Skeletal muscle satellite cell (primary cell): ENCODE measurements at regions not wholly inside any gene's neighbourhood (a gene's known extent, or its start where the extent isn't known, plus 50 kb on each side); places are given as distances from the start of the nearest gene placed in this dataset.

Source experiments
- H3K27me3 ChIP-seq: 2 replicates; pipeline ENCODE4 v1.7.0; 2013; ENCODE audit warnings: low read length; ENCODE audit not compliant: control insufficient read depth, insufficient read depth
- H3K36me3 ChIP-seq: 2 replicates; pipeline ENCODE4 v1.7.0; 2013; ENCODE audit warnings: mild to moderate bottlenecking, control low read depth, low read length; ENCODE audit not compliant: insufficient read depth
- H3K4me1 ChIP-seq: 2 replicates; pipeline ENCODE4 v1.7.0; 2013; ENCODE audit warnings: low read length; ENCODE audit not compliant: control insufficient read depth, insufficient read depth
- H3K4me2 ChIP-seq: 2 replicates; pipeline ENCODE4 v1.7.0; 2013; ENCODE audit warnings: mild to moderate bottlenecking, low read length
- H3K4me3 ChIP-seq: 2 replicates; pipeline ENCODE4 v1.7.0; 2013; ENCODE audit warnings: low read length
- H3K9ac ChIP-seq: 2 replicates; pipeline ENCODE4 v1.7.0; 2013; ENCODE audit warnings: mild to moderate bottlenecking, low read depth, low read length, moderate library complexity
- H3K9me3 ChIP-seq: replicated peaks from 2 replicates; pipeline ENCODE4 v1.7.0; 2013; ENCODE audit warnings: mild to moderate bottlenecking, control low read depth, low read length

- Histone ChIP-seq H3K9ac (no peak overlapping the region), H3K4me2 (no peak overlapping the region), H3K9me3 (no peaks in the 10 kb centered on the region), H3K4me3 (no peak overlapping the region), H3K36me3 (no peaks in the 10 kb centered on the region), H3K4me1 (no peaks in the 10 kb centered on the region), H3K27me3 (no peaks in the 10 kb centered on the region)
These were observed 150.8 kb upstream of the FOXF1 start for GRCh38 chr16:86359571-86359970.

DNA sequence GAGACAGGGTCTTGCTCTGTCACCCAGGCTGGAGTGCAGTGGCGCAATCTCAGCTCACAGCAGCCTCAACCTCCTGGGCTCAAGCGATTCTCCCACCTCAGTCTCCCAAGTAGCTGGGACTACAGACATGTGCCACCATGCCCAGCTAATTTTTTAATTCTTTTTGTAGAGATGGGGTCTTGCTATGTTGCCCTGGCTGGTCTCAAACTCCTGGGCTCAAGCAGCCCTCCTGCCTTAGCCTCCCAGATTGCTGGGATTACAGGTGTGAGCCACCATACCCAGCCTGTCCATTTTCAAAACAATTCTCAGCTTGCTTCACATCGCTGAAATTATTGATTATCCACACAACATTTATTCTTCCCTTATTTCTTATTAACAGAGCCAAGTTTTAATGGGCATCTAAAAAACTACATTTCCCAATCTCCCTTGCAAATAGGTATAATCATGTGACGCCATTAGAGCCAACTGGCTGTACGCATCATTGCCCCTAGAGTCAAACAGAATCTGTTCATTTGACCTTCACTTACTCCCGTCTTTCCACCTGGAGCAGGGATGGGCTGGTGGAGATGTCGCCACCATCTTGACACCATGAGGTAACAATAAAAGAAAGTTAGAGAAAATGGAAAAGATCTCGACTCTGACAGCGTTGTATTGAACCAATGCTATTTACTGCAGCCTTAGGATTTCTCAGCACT is 148.0 kb upstream of the FOXF1 start:
- Histone ChIP-seq H3K9ac (no peak overlapping the region), H3K36me3 (no peaks in the 10 kb centered on the region), H3K27me3 (peaks cover 5% of the 10 kb centered on the region), H3K9me3 (no peaks in the 10 kb centered on the region), H3K4me1 (no peaks in the 10 kb centered on the region), H3K4me2 (no peak overlapping the region), H3K4me3 (no peak overlapping the region)

- no peak overlapping the region for H3K4me3 ChIP-seq
- H3K9ac ChIP-seq: no peak overlapping the region
- H3K27me3 ChIP-seq: peaks cover 11% of the 10 kb centered on the region
These were observed 147.3 kb upstream of the FOXF1 start for GRCh38 chr16:86363057-86363490.

DNA sequence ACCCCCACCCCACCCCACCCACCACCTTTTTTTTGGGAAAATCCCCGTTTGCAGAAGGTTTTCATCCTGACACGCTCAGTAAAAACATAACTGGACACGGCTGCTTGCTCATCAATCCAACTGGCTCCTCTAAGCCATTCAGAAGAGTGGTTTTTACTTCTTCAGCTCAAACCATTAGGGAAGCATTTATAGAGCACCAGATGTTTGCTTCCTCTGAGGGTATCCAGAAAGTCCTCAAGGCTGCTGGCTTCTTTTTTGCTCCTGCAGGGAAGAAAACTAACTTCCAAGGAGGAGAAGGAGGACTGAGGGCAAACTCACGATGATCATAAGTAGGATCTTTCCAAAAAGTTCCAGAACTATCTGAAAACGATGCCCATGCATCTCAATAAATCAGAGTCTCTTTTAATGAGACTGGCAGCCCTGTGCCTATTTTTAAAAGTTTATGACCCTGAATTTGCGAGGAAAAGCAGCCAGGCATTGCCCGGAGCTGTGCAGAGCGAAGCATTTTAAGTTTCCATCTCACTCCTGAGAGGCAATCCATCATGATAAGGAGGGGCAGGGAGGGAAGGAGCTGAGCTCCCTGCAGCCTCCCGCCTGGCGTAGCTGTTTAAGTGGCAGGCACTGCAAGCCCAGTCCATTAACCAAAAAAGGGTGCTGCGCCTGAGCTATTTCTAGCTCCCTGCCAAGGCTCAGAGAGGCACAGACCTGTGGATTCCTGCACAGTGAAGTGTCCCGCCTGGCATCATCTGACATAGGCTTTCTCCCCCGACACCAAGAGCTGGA is 146.3 kb upstream of the FOXF1 start:
- Histone ChIP-seq H3K27me3 (peaks cover 11% of the 10 kb centered on the region), H3K4me1 (no peaks in the 10 kb centered on the region), H3K9me3 (no peaks in the 10 kb centered on the region), H3K4me2 (no peak overlapping the region), H3K36me3 (no peaks in the 10 kb centered on the region), H3K9ac (no peak overlapping the region), H3K4me3 (no peak overlapping the region)

More at GRCh38 chr16:86363057-86363490, 147.3 kb upstream of the FOXF1 start:
- no peaks in the 10 kb centered on the region for H3K9me3 ChIP-seq
- no peaks in the 10 kb centered on the region for H3K36me3 ChIP-seq
- no peaks in the 10 kb centered on the region for H3K4me1 ChIP-seq
- H3K4me2 ChIP-seq: no peak overlapping the region

- Histone ChIP-seq H3K4me3 (no peak overlapping the region), H3K27me3 (peaks cover 11% of the 10 kb centered on the region), H3K9me3 (no peaks in the 10 kb centered on the region), H3K36me3 (no peaks in the 10 kb centered on the region), H3K4me2 (no peak overlapping the region), H3K9ac (no peak overlapping the region), H3K4me1 (no peaks in the 10 kb centered on the region)
These were observed 145.5 kb upstream of the FOXF1 start for GRCh38 chr16:86364653-86365380.

DNA sequence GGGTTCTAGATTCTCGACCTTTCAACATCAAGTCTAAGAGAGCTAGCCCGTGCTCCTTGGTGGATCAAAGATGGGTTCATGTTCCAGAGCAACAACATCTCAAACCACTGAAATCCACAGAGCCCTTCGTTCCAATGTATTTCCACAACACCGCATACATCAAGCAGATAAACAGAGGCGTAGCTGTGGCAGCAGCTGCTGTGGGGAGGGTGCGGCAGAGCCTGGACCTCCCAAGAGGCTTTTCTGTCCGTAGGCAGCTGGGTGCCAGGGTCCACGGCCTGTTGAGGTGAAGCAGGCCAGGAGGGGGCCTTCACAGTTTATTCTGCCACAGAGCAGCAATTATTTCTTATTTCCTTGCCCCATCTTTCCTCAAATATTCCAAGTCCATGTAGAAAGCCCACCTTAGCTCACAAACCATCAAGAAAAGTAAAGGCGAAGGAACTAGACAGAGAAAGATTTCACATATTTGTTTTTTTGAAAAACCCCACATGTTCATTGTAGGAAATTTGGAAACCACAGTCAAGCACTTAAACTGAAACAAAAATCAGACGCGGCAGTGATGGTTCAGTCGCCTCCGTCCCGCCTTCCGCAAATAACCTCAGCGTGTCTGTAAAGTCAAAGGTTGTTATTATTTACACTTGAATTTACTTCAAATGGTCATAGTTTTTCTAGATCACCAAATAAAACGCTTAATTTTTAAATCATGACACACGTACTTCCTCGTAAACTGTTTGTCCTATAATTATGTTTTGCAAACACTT is 144.6 kb upstream of the FOXF1 start:
- H3K36me3 ChIP-seq: no peaks in the 10 kb centered on the region
- no peak overlapping the region for H3K9ac ChIP-seq
- no peak overlapping the region for H3K4me3 ChIP-seq
- H3K27me3 ChIP-seq: peaks cover 11% of the 10 kb centered on the region
- H3K9me3 ChIP-seq: no peaks in the 10 kb centered on the region
- H3K4me1 ChIP-seq: no peaks in the 10 kb centered on the region
- no peak overlapping the region for H3K4me2 ChIP-seq

GRCh38 chr16:86366481-86366880 is 143.8 kb upstream of the FOXF1 start:
- Histone ChIP-seq H3K9me3 (no peaks in the 10 kb centered on the region), H3K9ac (no peak overlapping the region), H3K36me3 (no peaks in the 10 kb centered on the region), H3K4me3 (no peak overlapping the region), H3K4me2 (no peak overlapping the region), H3K27me3 (peaks cover 11% of the 10 kb centered on the region), H3K4me1 (no peaks in the 10 kb centered on the region)

GRCh38 chr16:86367291-86368072 is 142.8 kb upstream of the FOXF1 start:
- H3K9ac ChIP-seq: no peak overlapping the region
- no peak overlapping the region for H3K4me3 ChIP-seq
- no peaks in the 10 kb centered on the region for H3K36me3 ChIP-seq
- H3K27me3 ChIP-seq: peaks cover 11% of the 10 kb centered on the region
- no peaks in the 10 kb centered on the region for H3K4me1 ChIP-seq
- H3K4me2 ChIP-seq: no peak overlapping the region
- no peaks in the 10 kb centered on the region for H3K9me3 ChIP-seq

DNA sequence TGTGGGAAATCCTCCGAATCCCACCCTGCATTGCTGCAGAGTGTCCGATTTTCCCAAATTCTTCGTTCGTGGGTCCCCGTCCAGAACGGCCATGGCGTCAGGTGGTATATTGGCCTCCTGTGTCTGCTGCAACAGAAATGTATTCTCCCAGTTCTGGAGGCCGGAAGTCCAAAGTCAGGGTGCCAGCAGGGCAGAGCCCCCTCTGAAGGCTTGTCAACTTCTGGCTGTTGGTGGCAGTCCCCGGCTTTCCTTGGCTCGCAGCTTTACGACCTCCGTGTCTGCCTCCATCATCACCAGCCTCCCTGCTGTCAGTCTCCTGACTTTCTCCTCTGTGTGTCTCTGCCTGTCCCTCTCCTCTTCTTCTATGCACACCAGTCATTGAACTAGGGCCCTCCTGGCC is 142.1 kb upstream of the FOXF1 start:
- H3K4me2 ChIP-seq: no peak overlapping the region
- H3K36me3 ChIP-seq: no peaks in the 10 kb centered on the region
- no peak overlapping the region for H3K4me3 ChIP-seq
- H3K9ac ChIP-seq: no peak overlapping the region
- H3K4me1 ChIP-seq: no peaks in the 10 kb centered on the region
- no peaks in the 10 kb centered on the region for H3K9me3 ChIP-seq
- peaks cover 11% of the 10 kb centered on the region for H3K27me3 ChIP-seq

DNA sequence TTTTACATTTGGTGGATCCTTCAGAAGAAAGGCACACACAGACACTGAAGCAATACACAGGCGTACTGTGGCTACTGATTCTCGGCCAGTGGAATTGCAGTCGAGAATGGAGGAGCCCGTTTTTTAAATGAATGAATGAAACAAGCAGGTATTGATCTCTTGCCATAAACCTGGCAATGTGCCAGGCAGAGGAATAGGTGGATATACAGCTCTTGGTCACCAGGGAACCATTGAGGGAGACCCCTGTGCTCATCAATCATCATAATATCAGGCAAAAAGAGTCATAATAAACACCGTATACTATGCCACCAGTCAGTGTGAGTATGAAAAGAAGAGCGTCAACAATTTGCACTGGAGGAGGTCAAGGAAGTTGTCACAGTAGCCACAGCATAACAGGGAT is 140.3 kb upstream of the FOXF1 start:
- Histone ChIP-seq H3K9ac (no peak overlapping the region), H3K4me2 (no peak overlapping the region), H3K9me3 (peaks cover 5% of the 10 kb centered on the region), H3K4me1 (no peaks in the 10 kb centered on the region), H3K36me3 (no peaks in the 10 kb centered on the region), H3K4me3 (no peak overlapping the region), H3K27me3 (peaks cover 11% of the 10 kb centered on the region)
